Transverse colon (tissue), 4 donors: ENCODE measurements at regions not wholly inside any gene's neighbourhood (a gene's known extent, or its start where the extent isn't known, plus 50 kb on each side); places are given as distances from the start of the nearest gene placed in this dataset.

ENCODE experiments used
- EP300 ChIP-seq: sonication (generic); formaldehyde crosslinking; IDR thresholded peaks from one replicate; pipeline ENCODE4 v1.6.1; 2017; ENCODE audit warnings: antibody characterized with exemption, low read depth
- POLR2A ChIP-seq: fragments of 450-650 bp; IDR thresholded peaks from one replicate; pipeline ENCODE4 v1.6.1; 2016; ENCODE audit warnings: antibody characterized with exemption, mild to moderate bottlenecking, moderate library complexity
- POLR2AphosphoS5 ChIP-seq, 3 donors: sonication (generic); formaldehyde crosslinking; IDR thresholded peaks; one replicate each; pipeline ENCODE4 v1.6.1; 2016; ENCODE audit warnings: antibody characterized with exemption in 3 of 3
- TF ChIP-seq, protein P1 (sequence below), 5 experiments: fragments of 200-600 bp in 3 of 5; fragments of 450-650 bp in 2 of 5; sonication (generic) in 3 of 5; IDR thresholded peaks; 1 replicate in 2 of 5; 2 replicates in 3 of 5; pipeline ENCODE4 v1.5.1; 2016 to 2017; ENCODE audit warnings: antibody characterized with exemption in 5 of 5, inconsistent platforms in 3 of 5, mild to moderate bottlenecking in 2 of 5, moderate library complexity in 1 of 5

DNA sequence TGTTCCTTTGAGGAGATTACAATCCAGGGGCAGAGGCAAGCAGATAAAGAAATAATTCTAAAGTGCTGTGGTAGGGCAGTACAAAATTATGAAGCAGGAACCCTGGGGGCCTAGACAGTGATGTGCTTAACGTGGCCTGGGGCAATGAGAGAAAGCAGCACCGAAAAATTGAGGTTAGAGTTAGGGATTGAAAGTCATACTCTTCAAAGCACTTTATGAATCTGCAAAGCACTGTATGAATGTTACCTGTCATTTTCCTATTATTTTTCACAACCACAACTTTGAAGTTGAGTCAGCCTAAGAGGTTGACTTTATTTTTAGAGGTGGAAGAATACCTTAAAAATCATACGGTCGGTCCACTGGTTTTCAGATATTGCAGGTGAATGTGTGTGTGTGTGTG lies 183.4 kb upstream of the NFIA start:
- TF ChIP-seq, protein P1, sequence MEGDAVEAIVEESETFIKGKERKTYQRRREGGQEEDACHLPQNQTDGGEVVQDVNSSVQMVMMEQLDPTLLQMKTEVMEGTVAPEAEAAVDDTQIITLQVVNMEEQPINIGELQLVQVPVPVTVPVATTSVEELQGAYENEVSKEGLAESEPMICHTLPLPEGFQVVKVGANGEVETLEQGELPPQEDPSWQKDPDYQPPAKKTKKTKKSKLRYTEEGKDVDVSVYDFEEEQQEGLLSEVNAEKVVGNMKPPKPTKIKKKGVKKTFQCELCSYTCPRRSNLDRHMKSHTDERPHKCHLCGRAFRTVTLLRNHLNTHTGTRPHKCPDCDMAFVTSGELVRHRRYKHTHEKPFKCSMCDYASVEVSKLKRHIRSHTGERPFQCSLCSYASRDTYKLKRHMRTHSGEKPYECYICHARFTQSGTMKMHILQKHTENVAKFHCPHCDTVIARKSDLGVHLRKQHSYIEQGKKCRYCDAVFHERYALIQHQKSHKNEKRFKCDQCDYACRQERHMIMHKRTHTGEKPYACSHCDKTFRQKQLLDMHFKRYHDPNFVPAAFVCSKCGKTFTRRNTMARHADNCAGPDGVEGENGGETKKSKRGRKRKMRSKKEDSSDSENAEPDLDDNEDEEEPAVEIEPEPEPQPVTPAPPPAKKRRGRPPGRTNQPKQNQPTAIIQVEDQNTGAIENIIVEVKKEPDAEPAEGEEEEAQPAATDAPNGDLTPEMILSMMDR (IDR thresholded peaks at IDR 0.05): no peak
- TF ChIP-seq EP300: no peak
- TF ChIP-seq POLR2A: no peak
- no peak for TF ChIP-seq POLR2AphosphoS5 (IDR thresholded peaks at IDR 0.05)
